NCI-H82 (cell line): ENCODE measurements at regions not wholly inside any gene's neighbourhood (a gene's known extent, or its start where the extent isn't known, plus 50 kb on each side); places are given as distances from the start of the nearest gene placed in this dataset.

Experiments
- DNase-seq: peaks from one replicate; lab custom pipeline; 2025; lab: John Stamatoyannopoulos, UW

- no peak for DNase-seq
Measured at GRCh38 chr13:56198350-56198749, 942.4 kb upstream of the PRR20A start.

DNA sequence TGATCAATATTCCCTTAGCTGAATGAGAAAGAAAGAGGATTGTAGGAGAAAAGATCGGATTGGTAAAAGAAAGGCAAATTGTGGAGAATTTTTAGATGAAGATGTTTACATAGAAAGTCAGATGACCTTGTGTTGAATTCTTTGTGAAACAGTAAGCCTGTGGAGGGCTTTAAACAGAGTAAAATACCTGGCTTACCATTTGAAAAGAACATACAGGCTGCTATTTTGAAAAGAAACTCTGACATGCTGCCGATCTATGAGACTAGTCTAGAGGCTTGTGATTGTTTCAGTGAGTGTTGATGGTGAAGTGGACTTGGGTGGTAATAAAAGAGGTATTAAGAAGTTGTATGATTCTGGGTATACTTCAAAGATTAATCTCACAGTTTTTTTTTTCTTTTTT lies 938.9 kb upstream of the PRR20A start:
- no peak for DNase-seq

DNA sequence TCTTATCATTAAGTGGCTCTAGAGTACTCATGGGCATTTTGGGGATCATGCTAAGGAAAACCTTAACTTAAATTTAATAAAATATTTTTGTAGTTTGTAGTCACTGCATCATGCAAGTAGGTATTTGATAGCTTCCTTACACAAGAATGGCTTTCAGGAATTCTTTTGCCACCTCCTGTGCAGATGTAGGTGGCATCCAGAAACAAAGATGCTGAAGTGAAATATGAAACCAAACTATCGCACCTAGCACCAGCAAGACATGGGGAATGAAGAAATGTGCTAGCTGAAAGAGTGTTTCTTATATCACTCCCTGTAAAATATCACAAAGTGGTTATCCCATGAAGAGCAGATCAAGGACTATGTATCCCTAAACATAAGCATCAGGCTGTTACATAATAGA lies 924.5 kb upstream of the PRR20A start:
- no peak for DNase-seq

DNA sequence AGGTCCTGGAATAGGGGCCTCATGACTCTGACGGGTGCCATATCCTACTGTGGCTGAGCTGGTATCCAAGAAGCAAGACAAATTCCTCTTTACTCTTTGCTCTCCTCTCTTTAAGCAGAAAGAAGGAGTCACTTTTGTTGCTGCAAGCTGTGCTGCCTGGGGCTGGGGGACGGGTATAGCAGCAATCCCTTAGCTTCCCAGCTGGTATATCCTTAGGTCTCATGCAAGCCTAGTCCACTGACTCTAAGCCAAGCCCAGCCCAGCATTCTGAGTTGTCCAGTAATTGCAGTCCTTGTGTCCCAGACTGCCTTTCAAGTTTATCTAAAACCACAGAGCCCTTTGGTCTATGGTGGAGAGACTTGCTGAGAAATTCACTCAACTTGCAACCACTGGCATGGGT lies 893.0 kb upstream of the PRR20A start:
- DNase-seq: no peak

DNA sequence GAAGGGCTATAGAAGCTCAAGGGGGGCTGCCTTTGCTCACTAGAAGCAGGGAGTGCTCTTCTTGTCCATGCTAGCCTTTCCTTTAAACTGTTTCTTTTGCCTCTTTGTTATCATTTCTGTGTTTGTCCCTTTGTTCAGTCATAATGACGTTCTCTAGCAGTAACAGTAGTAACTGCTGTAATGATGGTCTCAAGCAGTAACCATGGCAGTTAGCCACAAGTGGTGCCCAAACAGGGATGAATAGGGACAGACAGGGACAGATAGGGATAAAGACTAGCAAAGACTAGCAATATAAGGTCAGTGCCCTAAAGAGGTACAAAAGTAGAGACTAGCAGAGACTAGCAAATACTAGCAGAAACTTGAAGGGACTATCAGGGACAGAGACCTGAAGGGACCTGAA lies 869.0 kb upstream of the PRR20A start:
- DNase-seq: no peak

DNA sequence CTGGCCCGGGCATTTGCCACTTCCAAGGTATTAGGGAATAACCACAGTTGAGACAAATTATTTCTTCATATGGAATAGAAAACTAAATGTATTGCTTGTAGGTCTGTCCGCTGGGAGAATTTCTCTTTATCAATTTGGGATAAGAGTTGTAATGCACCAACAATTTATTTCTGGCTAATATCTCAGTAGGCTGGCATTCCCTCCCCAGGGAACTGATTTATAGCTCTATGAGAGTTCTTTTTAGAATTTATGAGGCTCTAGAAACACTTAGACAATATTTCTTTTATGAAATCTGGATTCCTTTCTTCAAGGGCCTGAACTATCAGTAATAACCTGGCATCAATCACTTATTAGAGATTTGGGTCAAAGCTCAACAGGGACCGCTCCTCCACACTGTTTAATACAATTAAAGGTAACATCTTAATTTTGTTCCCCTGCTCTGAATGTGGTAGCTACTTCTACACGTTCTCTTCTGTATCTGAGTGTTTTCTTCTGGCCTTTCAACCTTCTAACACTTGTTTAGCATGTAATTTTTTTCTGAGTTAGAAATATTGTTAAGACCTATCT lies 857.4 kb upstream of the PRR20A start:
- DNase-seq: no peak

DNA sequence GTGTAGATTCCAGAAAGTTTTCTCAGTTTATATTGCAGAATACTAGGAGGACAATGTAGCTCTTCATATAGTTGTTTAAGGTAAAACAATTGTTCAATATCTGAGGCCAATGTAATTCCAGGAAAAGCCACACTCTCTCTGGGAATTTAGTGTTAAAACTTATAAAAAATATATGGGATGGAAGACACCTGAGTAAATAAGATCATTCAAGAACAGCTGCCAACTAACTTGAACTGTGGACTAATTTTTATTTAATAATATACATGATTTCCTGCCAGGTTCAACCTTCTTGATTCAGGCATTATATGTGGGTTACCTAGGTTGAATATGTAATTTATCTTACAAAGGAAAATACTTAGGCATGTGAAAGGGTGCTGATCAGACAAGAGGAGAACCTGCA lies 841.1 kb upstream of the PRR20A start:
- no peak for DNase-seq

- DNase-seq: no peak
Measured at GRCh38 chr13:56314765-56315164, 826.0 kb upstream of the PRR20A start.

DNA sequence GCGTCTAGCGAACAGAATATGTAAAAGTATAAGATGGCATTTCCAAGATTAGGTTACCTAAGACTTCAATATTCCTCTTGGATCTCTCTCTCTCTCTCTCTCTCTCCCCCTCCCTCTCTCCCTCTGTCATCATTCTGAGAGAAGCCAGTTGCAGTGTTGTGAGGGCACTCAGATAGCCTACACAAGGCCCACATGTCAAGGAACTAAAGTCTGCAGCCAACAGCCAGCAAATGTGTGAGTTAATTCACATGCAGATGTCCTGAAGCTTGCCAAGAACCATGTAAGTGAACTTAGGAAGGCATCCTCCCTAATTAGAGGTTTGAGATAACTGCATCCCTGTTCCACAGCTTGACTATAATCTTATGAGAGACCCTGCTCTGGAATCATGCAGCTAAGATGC lies 822.9 kb upstream of the PRR20A start:
- no peak for DNase-seq

DNA sequence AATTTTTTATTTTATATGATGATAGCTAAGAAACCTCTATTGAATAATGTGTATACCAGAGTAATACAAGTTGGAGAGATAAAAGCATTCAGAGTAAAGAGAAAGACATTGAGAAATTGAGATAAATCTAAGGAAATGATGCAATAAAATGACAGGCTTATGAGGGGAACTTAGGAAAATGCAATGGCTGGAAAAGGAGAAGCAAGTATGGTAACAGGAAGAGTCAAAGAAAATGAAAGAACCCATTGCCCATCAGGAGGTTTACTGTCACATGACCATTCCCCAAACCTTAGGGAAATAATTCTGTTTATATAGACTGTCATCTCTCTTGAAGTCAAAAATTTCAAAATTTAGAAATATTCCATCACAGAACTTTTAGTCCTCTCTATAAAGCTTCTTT lies 808.0 kb upstream of the PRR20A start:
- no peak for DNase-seq

- DNase-seq: no peak
Measured at GRCh38 chr13:56335775-56336174, 804.9 kb upstream of the PRR20A start.

- no peak for DNase-seq
Measured at GRCh38 chr13:56338421-56338820, 802.3 kb upstream of the PRR20A start.

DNA sequence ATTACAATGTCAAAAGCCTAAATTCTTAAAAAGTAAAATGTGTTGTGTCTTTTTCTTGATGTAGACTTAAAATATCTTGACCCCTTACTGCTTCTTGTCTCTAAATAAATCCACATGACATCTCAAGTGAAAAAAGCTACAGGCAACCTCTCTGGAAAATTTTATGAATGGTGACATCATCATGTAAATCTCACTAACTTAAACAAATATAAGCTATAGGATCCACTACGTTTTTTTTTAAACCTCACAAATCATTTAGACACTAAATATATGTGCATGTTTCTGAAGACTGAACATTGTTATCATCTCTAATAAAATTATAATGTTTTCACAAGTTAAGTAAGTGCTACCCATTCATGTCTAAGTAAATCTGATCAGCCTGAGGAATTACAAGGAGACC lies 793.7 kb upstream of the PRR20A start:
- DNase-seq: no peak

DNA sequence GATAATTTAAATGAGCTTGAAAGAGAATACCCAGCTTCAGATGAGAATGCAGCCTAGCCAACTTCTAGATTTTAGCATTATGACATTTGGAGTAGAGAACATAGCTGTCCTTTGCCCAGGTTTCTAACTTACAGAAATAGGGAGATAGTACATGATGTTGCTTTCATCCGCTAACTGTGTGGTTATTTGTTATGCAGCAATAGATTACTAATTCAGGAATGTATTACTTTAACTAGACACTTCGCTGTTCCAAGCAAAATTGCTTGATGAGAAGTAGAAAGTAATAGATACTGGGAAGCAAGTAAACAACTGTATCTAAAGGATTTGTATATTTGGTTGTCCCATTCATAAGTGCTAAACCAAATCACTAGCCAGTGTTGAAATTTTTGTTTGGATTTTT lies 790.9 kb upstream of the PRR20A start:
- DNase-seq: no peak

- DNase-seq: no peak
Measured at GRCh38 chr13:56351041-56351440, 789.7 kb upstream of the PRR20A start.

DNA sequence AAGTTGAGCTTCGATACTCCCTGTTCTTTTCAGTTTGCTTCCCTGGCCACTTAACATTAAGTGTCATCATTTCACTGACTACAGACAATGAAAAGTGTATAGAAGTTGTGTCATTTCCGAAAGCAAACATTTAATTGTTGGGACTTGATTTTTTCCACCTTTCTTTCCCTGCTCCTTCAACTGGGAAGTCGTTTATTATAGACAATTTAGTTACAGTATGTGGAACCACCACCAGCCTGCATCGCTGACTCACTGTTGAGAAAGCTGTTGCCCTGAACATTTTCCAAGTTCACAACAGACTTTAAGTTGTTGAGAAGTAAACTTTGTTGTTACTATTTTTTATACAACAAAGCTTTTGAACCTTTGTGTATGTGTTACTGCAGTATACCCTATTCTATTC lies 788.4 kb upstream of the PRR20A start:
- DNase-seq: no peak

GRCh38 chr13:56352901-56353300 lies 787.8 kb upstream of the PRR20A start:
- DNase-seq: no peak

- no peak for DNase-seq
Measured at GRCh38 chr13:56356690-56357089, 784.0 kb upstream of the PRR20A start.

- no peak for DNase-seq
Measured at GRCh38 chr13:56378566-56378965, 762.2 kb upstream of the PRR20A start.

DNA sequence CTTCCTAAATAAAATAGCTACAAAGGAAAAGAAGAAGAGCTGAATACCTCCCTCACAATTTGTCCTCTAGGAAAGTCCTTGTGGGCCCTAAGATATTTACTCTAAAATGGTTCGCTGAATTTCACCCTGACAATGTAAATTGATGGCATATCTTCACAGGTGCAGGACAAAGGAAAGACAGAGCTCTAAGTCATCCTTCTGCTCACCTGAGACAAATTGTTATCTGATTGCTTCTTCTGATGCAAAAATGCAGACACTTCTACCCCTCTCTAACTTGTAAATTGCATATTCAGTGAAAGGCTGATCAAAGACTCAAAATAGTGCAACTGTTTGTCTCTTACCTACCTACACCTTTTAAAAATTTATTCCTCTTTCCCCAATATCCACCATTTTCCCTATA lies 747.2 kb upstream of the PRR20A start:
- no peak for DNase-seq

GRCh38 chr13:56396318-56396717 lies 744.4 kb upstream of the PRR20A start:
- no peak for DNase-seq

- no peak for DNase-seq
Measured at GRCh38 chr13:56400774-56401173, 739.9 kb upstream of the PRR20A start.

- no peak for DNase-seq
Measured at GRCh38 chr13:56412856-56413255, 727.9 kb upstream of the PRR20A start.

DNA sequence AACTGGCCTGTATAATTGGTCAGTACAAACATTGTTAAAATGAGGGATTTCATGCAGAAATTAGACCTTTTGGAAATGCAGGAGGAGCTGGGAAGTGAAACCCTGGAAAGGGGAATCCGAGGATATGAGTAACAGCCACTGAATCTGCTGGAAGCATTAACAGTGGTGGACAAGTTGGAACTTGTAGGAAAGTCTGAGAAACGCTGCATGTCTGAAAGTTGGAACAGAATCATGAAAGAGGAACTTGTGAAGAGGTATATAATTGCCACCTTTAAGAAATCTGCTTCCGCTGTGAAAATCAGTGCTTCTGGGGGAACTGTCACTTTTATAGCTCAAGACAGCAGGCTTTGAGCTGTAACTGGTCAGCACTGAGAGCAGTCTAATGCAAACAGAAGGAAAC lies 716.5 kb upstream of the PRR20A start:
- no peak for DNase-seq
